ENCODE measurements at regions not wholly inside any gene's neighbourhood (a gene's known extent, or its start where the extent isn't known, plus 50 kb on each side); places are given as distances from the start of the nearest gene placed in this dataset.
"Not testable (repeated sequence)": the region's sequence is repeated elsewhere in the genome, so short reads cannot be mapped to it uniquely, and the experiment has no call there.

GRCh38 chr11:43194459-43194858 lies 117.3 kb upstream of the API5 start:
- not testable (repeated sequence) for TF ChIP-seq YY1 (IDR thresholded peaks at IDR 0.05; ENCODE audit: insufficient read depth, insufficient read length); SUZ12 (IDR thresholded peaks at IDR 0.05; ENCODE audit: extremely low read depth, insufficient read depth, insufficient read length)

Measured in NT2/D1 (cell line).